HPDE6-E6E7 (cell line): ENCODE measurements at regions not wholly inside any gene's neighbourhood (a gene's known extent, or its start where the extent isn't known, plus 50 kb on each side); places are given as distances from the start of the nearest gene placed in this dataset.

ENCODE experiments used
- DNase-seq: peaks from one replicate; pipeline ENCODE4 v3.0.0; 2011; ENCODE audit warnings: missing footprints; ENCODE audit errors: extremely low spot score

GRCh38 chr5:2266641-2267240, 384.0 kb upstream of the IRX4 start:
- no peak for DNase-seq

DNA sequence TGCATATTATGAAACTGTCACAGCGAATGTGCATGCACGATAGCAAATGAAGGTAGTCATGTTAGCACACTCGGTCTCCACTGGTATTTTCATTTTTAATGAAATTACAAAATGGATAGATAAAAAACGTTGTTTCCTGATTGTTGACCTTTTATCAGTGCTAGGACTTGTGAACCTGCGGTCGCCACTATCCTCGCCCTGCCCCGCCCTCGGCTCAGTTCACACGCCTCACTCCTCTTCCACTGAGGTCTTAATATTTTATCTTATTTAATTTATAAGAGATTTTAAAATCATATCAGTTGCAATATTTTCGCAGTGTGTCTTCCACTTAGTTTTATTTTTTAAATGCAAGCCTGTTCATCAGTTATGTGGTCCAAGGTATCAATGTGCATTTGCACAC, 382.6 kb upstream of the IRX4 start:
- DNase-seq: no peak

DNA sequence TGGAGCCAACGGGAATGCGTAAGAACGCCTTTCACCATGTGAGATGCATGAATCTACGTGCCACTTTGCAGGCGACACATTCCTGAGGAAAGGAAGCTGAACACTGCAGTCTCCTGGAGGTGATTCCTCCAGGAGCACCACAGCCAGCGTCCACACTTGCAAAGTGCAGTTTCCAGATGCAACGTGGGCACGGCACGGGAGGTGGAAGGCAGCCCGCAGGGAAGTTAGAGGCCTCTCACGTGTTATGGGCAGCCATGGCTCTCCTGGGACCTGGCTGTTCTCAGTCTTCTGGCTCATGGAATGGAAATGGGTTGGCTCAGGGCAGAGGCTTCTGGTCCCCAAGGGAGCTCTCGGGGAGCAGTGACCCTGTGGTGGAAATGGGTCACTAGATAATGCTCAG, 381.0 kb upstream of the IRX4 start:
- no peak for DNase-seq

DNA sequence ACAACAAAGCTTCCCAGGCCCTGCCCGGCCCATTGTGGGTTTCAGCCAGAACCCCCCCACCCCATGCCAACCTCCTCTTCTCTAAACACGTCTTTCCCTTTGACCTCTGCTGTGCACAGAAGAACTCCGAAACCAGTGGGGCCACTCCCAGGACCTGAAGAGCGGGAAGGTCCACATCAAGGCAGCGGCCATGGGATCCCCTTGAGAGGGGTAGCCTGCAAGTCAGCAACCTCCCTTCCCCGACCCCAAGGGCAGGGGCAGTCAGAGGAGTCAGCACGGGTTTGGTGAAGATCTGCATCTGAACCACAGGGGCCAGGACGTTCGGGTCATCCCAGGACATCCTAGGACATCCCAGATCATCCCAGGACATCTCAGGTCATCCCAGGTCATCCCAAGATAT, 379.9 kb upstream of the IRX4 start:
- DNase-seq: no peak

GRCh38 chr5:2261004-2261703, 378.4 kb upstream of the IRX4 start:
- no peak for DNase-seq

DNA sequence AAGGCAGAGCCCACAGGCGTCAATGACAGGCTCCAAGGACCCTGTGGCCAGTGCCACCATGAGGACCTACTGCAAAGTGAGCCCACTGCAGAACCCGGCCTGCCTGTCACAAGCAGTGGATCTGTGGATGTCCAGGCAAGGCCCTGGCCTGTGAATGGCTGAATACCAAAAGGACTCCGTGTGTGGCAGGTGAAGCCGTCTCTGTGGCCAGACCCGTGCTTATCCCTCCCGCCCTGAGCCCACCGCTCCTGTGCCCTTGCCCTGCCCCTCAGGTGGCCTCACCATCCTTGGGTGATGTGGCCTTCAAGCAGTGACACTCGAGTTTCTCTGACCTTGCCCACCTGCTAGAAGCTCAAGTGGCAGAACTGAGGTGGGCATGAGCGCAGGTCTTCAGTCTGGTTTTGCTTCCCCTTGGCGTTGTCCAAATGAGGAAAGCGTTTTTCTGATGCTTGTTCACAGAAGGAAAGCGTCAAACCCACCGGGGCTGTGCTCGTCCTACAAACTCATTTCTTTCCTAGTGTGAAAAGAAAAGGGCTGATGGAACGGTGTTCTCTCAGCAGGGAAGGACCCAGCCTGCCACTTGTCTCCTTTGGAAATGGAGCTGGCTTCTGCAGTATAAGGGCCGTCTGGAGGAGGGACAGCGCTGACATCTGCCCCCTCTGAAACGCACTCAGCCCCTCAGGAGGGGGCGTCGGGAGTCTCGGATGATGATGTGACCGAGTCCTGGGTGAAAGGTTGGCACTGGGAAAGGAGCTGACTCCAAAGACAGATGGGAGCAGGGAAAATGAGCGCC, 377.7 kb upstream of the IRX4 start:
- DNase-seq: no peak

DNA sequence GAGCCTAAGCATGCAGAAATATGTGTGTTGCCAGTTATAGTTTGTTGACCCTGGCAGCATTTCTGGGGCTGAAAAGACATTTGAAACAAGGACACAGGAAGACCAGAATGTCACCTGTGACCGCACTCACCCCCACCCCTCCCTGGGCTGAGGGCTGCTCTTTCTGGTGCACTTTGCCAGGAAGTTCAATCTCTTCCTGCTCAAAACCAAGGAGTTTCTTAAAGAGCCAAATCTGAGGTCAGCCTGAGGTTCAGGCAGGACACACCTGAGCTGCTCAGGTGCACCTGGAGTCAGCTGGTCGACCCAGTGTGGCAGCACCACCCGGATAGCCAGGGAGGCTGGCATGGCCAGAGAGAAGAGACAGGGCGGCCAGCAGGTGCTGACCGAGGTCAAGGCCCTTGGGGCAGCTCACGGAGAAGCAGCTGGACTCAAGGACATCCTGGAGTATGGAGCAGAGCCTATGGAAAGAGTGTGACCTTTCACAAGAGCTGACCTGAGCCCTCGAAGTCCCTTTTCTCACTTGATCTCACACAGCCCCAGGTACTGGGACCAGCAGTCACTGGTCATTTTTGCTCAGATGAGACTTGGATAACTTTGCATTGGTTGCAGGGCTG, 376.9 kb upstream of the IRX4 start:
- no peak for DNase-seq

- DNase-seq: no peak
Measured at GRCh38 chr5:2258861-2259260, 376.1 kb upstream of the IRX4 start.

- no peak for DNase-seq
Measured at GRCh38 chr5:2257326-2258244, 374.9 kb upstream of the IRX4 start.

- DNase-seq: no peak
Measured at GRCh38 chr5:2256691-2257280, 374.1 kb upstream of the IRX4 start.

- DNase-seq: no peak
Measured at GRCh38 chr5:2255915-2256690, 373.4 kb upstream of the IRX4 start.

DNA sequence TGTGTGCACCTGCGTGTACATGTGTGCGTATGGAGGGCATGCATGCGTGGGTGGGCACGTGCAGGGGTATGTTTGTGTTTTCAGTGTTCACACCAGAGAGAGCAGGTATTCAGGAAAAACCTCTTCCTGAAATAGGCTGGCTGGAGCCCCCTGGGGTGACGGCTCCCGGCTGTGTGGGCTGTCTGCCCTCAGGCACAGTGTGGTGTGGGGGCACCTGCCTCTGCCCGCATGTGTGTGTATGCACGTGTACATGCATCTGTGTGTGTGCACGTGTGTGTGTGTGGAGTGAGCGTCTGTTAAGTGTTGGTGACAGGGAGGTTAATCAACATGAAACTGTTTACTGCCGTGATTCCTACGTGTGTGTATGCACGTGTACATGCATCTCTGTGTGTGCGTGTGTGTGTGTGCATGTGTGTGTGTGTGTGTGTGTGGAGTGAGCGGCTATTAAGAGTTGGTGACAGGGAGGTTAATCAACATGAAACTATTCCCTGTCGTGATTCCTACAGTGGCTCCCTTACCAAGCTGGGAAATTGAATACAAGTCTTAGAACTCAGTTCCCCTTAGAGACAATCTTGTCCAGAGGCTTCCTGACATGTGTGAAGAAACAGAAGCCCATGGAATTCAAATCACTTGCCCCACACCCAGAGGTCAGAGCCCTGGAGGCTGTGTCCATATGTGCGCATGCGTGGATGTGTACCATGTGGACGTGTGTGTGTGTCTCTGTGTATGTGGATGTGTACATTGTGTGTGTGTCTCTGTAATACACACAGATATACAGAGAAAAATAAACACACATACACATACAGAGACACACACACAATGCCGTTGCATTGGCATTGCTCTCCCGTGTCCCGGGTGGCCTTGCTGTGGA, 372.4 kb upstream of the IRX4 start:
- no peak for DNase-seq

GRCh38 chr5:2254406-2254805, 371.7 kb upstream of the IRX4 start:
- no peak for DNase-seq

DNA sequence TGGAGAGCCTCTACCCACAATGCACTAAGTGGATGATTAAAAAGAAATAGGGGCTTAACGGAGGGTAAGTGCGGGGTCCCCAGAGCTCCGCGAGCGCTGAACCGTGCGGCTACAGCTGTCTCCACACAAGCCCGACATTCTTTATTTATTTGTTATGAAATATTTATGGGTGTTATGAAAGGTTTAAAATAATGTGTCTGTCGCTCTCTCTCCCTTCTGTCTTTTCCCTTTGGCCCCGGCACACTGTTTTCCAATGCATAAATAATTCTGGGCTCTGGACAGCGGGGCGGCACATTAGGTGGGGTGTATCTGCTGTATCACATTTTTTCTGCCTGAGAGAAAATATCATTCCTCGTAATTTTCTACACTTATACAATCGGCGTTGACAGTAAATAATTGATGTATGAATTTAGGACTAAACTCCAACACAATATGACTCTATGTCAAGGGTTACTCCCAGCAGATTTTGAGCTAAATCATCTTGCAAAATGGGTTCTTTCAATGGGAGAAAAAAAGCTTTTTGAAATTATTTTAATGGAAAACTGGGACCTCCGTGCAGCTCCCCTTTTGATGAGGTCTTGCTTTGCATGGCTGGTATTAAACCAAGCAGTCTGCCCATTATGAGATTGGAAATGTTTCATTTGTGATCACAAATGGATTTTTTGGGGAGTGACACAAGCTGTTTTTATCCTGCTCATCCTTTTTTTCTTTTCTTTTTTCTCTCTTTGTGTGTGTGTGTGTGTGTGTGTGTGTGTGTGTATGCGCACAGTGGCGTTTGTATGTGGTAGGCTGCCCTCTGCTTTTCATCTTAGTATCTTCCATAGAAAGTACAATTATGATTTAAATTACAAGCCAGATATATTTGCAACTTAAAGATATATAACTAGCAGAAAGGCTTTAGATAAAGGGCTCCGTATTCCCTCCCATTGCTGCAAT, 370.6 kb upstream of the IRX4 start:
- DNase-seq: no peak

GRCh38 chr5:2251751-2252150, 369.0 kb upstream of the IRX4 start:
- no peak for DNase-seq

DNA sequence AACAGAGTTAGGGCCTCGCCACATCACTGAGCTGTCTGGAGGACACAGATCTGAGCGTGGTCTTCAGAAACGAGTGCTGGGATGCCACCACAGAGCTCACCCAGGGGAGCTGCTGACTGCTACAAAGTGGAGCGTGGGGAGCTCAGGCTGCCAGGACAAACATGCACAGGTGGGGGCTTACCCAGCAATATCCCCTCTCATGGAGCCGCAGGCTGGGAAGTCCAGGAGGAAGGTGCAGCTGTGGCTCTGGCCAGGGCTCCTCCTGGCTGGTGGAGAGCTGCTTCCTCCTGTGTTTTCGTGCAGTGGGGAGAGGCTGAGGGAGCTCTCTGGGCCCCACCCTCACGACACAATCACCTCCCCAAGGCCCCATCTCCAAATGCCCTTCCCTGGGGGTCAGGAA, 368.6 kb upstream of the IRX4 start:
- no peak for DNase-seq

DNA sequence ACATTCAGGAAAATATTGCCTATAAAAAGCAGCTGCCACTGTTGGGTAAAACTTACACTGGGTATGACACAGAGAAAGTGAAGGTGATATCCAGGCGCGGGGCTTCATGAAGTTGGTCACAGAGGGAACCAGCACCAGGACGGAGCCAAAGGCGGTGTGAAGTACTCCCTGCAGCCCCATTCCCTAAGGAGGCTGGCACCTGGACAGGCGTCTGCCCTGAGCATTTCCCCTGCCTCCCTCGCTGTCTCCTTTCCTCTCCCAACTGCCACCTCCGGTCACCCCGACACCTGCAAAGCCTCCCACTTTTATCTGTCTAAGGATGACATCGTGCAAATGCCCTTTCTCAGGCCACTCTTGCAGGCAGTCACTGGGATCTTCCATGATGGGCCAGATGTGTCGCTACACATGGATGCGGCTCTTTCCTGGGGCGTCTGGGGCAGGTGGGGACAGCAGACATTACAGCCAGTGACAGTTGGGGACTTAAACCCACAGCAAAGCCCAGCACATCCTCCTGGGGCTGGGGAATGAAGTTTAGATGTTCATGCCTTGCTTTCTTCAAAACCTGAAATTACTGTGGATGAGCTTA, 367.7 kb upstream of the IRX4 start:
- DNase-seq: no peak

- DNase-seq: no peak
Measured at GRCh38 chr5:2249442-2249841, 366.7 kb upstream of the IRX4 start.
